Cardiac muscle cell (in vitro differentiated cells and primary cell): ENCODE measurements at regions not wholly inside any gene's neighbourhood (a gene's known extent, or its start where the extent isn't known, plus 50 kb on each side); places are given as distances from the start of the nearest gene placed in this dataset.

Experiments
- DNase-seq, 2 donors: peaks; one replicate each; pipeline versions ENCODE4 v3.0.0 to v3.0.0-alpha.2; 2010 to 2017; ENCODE audit warnings: low read depth in 1 of 2, low spot score in 1 of 2
- H3K27ac ChIP-seq: fragments of 200-600 bp; sonication (generic); 2 replicates; pipeline ENCODE4 v1.5.1; 2016
- H3K27me3 ChIP-seq: fragments of 200-600 bp; sonication (generic); 2 replicates; pipeline ENCODE4 v1.6.0; 2016; ENCODE audit warnings: control low read depth
- H3K36me3 ChIP-seq: fragments of 200-600 bp; sonication (generic); 2 replicates; pipeline ENCODE4 v1.5.1; 2016; ENCODE audit warnings: control low read depth
- H3K4me1 ChIP-seq: fragments of 200-600 bp; sonication (generic); 2 replicates; pipeline ENCODE4 v1.8.1; 2017; ENCODE audit warnings: low read depth, mild to moderate bottlenecking, mixed run types
- H3K4me3 ChIP-seq: fragments of 200-600 bp; sonication (generic); 2 replicates; pipeline ENCODE4 v1.5.1; 2016; ENCODE audit warnings: mild to moderate bottlenecking
- H3K9me3 ChIP-seq: fragments of 200-600 bp; sonication (generic); 2 replicates; pipeline ENCODE4 v1.5.1; 2017; ENCODE audit warnings: low read depth, mild to moderate bottlenecking, control low read depth
- CTCF ChIP-seq: IDR thresholded peaks from 2 replicates; pipeline ENCODE4 v1.5.1; 2012; ENCODE audit warnings: low read depth, mild to moderate bottlenecking, low read length

- Histone ChIP-seq H3K27ac (no peak overlapping the region), H3K36me3 (no peaks in the 10 kb centered on the region), H3K4me1 (no peaks in the 10 kb centered on the region), H3K4me3 (no peak overlapping the region), H3K27me3 (no peaks in the 10 kb centered on the region), H3K9me3 (no peaks in the 10 kb centered on the region)
- DNase-seq: no peak
- no peak for TF ChIP-seq CTCF
Observed at GRCh38 chr7:24075426-24075810, 208.6 kb upstream of the NPY start.

GRCh38 chr7:24082826-24083225 lies 201.2 kb upstream of the NPY start:
- Histone ChIP-seq H3K27me3 (no peaks in the 10 kb centered on the region), H3K27ac (no peak overlapping the region), H3K36me3 (no peaks in the 10 kb centered on the region), H3K9me3 (no peaks in the 10 kb centered on the region), H3K4me3 (no peak overlapping the region), H3K4me1 (no peaks in the 10 kb centered on the region)
- TF ChIP-seq CTCF: no peak
- no peak for DNase-seq

- TF ChIP-seq CTCF: no peak
- Histone ChIP-seq H3K27me3 (no peaks in the 10 kb centered on the region), H3K4me3 (no peak overlapping the region), H3K36me3 (no peaks in the 10 kb centered on the region), H3K27ac (no peak overlapping the region), H3K4me1 (no peaks in the 10 kb centered on the region), H3K9me3 (no peaks in the 10 kb centered on the region)
- no peak for DNase-seq
Observed at GRCh38 chr7:24102988-24103387, 181.0 kb upstream of the NPY start.

GRCh38 chr7:24108906-24109376 lies 175.0 kb upstream of the NPY start:
- no peak overlapping the region for H3K27ac ChIP-seq
- H3K4me3 ChIP-seq: no peak overlapping the region
- no peak for TF ChIP-seq CTCF
- H3K27me3 ChIP-seq: no peaks in the 10 kb centered on the region
- H3K4me1 ChIP-seq: no peaks in the 10 kb centered on the region
- no peaks in the 10 kb centered on the region for H3K36me3 ChIP-seq
- H3K9me3 ChIP-seq: no peaks in the 10 kb centered on the region
- DNase-seq: no peak

GRCh38 chr7:24110056-24110455 lies 173.9 kb upstream of the NPY start:
- Histone ChIP-seq H3K27me3 (no peaks in the 10 kb centered on the region), H3K36me3 (no peaks in the 10 kb centered on the region), H3K9me3 (no peaks in the 10 kb centered on the region), H3K4me3 (no peak overlapping the region), H3K27ac (no peak overlapping the region), H3K4me1 (no peaks in the 10 kb centered on the region)
- TF ChIP-seq CTCF: no peak
- no peak for DNase-seq

GRCh38 chr7:24113506-24113905 lies 170.5 kb upstream of the NPY start:
- Histone ChIP-seq H3K4me3 (no peak overlapping the region), H3K27ac (no peak overlapping the region), H3K4me1 (no peaks in the 10 kb centered on the region), H3K36me3 (no peaks in the 10 kb centered on the region), H3K27me3 (no peaks in the 10 kb centered on the region), H3K9me3 (no peaks in the 10 kb centered on the region)
- TF ChIP-seq CTCF: no peak
- DNase-seq: no peak
